GM21723 (cell line): ENCODE measurements at regions not wholly inside any gene's neighbourhood (a gene's known extent, or its start where the extent isn't known, plus 50 kb on each side); places are given as distances from the start of the nearest gene placed in this dataset.
"Not testable (repeated sequence)": the region's sequence is repeated elsewhere in the genome, so short reads cannot be mapped to it uniquely, and the experiment has no call there.

Experiments
- ATAC-seq: cut with Tn5 transposase; IDR thresholded peaks from one replicate; pipeline ENCODE4 v1.9.1; 2021; ENCODE audit warnings: mild to moderate bottlenecking, moderate library complexity; ENCODE audit not compliant: unreplicated experiment

DNA sequence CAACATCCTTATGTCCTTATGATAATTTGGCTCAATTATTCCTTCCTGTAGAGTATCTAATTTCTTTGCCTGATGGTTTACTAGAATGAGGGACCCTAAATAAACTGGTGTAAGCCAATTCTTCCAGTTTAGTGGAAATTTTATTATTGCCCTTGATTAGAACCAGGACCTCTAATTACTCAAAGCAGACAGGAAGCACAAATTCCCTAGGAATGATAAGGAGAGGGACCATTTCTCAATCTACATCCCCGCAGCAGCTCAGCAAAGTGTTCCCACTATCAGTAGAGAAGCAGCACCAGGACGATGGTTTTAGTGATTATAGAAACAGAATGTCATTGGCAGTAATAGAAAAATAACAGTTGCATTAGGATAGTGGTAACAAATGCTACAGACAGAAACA, 97.1 kb downstream of the PLPPR4 start:
- ATAC-seq = no peak

GRCh38 chr1:99363531-99363930, 99.2 kb downstream of the PLPPR4 start:
- no peak for ATAC-seq

DNA sequence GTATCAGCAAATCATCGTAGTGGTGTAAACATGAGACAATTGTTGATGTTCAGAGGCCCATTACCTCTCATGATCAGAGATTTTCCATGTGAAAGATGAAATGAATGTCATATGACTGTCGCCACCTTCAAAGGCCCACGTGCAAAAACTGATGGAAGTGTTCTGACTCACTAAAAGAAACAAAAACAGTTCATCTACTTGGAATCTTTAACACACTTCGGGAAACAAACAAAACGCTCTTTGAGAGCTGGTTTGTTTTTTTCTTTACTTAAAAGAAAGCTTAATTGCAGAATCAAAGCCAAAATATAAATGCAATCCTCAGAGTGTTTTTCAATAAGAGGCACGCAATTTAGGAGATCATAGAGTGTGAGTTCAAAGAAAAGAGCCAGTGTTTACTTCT, 100.8 kb downstream of the PLPPR4 start:
- ATAC-seq = no peak

GRCh38 chr1:99365545-99365944, 101.3 kb downstream of the PLPPR4 start:
- ATAC-seq = no peak

- no peak for ATAC-seq
Measured at GRCh38 chr1:99369154-99369553, 104.9 kb downstream of the PLPPR4 start.

- ATAC-seq = no peak
Measured at GRCh38 chr1:99370476-99370875, 106.2 kb downstream of the PLPPR4 start.

DNA sequence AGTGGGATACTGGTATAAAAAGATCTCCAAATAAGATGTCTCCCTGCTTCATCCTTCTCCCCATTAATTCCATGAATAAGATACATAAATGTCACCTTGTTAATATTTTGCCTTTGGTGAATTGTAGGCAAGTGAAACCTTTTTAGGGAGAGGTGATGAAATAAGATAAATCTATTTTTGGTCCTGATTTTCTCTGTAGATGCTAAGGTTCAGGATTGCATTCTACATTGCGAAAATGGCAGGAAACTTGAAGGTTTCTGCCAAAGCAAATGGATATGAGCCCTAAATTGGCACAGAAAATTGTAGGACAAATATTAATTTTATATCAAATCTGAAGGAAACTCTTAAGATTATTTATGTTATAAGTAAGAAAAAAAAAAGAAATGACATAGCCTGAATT, 107.1 kb downstream of the PLPPR4 start:
- ATAC-seq = no peak

DNA sequence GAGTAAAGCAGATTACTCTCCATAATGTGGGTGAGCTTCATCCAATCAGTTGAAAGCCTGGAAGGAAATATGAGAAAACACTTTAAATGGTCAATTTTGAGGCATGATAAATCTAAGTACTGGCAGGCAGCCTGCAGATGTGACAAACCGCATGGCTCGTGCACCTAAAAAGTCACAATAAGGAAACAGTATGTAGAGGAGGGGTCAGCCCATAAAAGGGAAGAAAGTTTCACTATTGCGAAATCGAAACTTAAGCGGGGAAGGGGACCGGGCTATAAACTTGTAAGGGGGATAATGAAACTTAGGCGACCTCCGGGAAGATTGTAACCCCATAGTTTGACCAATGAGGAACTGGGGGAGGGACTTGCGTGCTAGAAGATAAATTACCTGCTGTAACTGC, 109.8 kb downstream of the PLPPR4 start:
- ATAC-seq = no peak

DNA sequence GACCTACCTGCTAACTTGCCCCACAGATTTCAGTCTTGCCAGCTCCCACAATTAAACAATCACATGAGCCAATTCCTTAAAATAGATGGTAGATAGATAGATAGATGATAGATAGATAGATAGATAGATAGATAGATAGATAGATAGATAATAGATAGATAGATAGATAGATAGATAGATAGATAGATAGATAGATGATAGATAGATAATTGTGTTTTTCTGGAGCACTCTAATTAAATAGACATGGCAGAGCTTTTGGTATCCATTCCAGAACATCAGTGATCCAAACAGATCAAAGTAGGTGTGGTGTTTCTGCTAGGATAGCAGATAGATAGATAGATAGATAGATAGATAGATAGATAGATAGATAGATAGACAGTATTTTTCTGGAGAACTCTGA, 110.4 kb downstream of the PLPPR4 start:
- not testable (repeated sequence) for ATAC-seq

DNA sequence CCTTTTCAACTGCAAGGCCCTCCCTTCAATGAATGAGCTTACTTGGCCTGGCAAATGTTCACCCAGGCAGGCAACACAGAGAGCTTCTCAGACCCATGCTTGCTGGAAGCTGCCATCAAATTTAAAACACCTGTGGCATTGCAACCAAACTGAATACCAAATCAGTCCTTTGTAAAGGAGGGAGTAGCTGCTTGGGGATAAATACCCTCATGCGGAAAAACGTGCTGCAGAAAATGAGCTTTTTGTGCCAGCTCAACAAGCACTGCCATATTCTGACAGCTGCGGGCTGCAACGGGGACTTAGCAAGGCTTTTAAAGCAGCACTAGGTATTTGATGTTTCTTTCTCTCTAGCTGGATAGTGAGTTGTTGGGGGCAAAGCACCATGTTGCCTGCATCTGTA, 119.7 kb downstream of the PLPPR4 start:
- no peak for ATAC-seq

GRCh38 chr1:99385852-99386251, 121.6 kb downstream of the PLPPR4 start:
- no peak for ATAC-seq

- no peak for ATAC-seq
Measured at GRCh38 chr1:99396389-99396788, 132.1 kb downstream of the PLPPR4 start.

DNA sequence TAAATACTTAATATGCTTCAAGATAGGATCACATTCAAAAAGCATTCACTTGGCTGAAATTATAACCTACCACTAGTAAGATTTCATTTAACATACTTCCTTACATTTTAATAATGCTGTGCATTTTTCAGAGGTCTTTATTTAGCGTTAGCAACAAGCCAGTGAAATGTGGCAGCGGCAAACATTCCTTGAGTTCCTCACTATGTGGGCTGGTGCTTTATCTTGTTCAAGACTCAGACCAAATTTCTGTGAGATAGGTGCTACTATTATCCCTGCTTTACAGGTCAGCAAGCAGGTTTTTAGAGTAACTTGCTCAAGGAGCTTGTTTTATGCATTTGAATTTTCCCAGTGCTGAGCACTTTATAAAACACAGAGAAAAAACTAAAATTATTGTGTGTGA, 132.7 kb downstream of the PLPPR4 start:
- ATAC-seq = no peak

GRCh38 chr1:99397863-99398262, 133.6 kb downstream of the PLPPR4 start:
- ATAC-seq = no peak

DNA sequence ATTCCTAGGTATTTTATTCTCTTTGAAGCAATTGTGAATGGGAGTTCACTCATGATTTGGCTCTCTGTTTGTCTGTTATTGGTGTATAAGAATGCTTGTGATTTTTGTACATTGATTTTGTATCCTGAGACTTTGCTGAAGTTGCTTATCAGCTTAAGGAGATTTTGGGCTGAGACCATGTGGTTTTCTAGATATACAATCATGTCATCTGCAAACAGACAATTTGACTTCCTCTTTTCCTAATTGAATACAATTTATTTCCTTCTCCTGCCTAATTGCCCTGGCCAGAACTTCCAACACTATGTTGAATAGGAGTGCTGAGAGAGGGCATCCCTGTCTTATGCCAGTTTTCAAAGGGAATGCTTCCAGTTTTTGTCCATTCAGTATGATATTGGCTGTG, 137.3 kb downstream of the PLPPR4 start:
- ATAC-seq = not testable (repeated sequence)

- ATAC-seq = not testable (repeated sequence)
Measured at GRCh38 chr1:99404399-99404798, 140.1 kb downstream of the PLPPR4 start.

DNA sequence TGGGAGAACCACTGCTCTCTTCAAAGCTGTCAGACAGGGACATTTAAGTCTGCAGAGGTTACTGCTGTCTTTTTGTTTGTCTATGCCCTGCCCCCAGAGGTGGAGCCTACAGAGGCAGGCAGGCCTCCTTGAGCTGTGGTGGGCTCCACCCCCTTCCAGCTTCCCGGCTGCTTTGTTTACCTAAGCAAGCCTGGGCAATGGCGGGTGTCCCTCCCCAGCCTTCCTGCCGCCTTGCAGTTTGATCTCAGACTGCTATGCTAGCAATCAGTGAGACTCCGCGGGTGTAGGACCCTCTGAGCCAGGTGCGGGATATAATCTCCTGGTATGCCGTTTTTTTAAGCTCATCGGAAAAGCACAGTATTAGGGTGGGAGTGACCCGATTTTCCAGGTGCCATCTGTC, 141.0 kb downstream of the PLPPR4 start:
- not testable (repeated sequence) for ATAC-seq

DNA sequence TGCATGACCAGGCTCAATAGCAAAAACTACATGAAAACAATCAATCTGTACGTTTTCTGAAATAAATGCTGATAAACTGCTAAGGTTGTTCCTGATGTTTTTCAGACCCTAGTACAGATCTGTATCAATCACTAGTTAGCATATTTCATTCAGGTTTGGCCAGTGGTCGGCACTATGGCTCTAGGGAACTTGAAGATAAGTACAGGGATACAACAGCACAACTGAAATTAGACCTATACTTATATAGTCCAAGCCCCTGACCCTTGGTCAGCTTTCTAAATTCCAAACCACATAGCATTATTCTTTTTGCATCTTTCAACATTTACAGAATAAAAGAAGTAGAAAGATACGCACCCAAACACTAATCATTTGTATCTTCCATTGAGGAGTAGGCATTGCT, 142.7 kb downstream of the PLPPR4 start:
- ATAC-seq = no peak

DNA sequence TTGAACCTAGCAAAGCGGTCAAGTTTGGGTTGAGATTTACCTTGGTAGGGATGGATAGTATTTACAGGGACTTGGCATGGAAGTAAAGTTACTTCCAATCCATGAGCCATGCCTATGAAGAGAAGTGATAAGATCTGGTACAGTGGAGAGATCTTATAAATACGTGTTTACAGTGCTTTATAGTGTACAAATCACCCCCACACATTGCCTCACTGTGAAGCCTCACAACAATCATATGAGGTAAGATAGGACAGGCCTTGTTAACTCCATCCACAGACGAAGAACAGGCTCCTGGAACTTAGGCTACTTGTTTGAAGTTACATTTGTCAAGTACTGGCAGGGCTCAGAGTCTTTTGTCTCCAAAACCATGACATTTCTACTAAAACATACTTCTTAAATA, 159.8 kb downstream of the PLPPR4 start:
- ATAC-seq = no peak

DNA sequence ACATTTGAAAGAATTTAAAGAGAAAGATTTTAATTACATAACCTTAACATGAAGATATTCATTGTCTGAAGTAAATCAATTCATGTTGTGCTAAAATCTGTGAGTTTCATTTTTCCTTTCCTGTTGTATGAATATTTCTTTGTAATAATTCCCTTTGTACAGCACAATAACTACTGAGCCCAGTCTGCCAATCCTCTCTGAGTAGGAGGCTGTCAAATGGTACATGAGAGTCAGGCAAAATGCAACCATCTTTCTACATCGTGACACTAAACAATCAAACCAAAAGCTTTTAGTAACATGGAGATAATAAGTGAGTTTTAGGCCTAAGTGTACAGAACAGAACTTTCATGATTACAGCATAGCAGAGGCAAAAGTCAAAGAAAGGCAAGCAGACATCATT, 165.5 kb downstream of the PLPPR4 start:
- no peak for ATAC-seq

DNA sequence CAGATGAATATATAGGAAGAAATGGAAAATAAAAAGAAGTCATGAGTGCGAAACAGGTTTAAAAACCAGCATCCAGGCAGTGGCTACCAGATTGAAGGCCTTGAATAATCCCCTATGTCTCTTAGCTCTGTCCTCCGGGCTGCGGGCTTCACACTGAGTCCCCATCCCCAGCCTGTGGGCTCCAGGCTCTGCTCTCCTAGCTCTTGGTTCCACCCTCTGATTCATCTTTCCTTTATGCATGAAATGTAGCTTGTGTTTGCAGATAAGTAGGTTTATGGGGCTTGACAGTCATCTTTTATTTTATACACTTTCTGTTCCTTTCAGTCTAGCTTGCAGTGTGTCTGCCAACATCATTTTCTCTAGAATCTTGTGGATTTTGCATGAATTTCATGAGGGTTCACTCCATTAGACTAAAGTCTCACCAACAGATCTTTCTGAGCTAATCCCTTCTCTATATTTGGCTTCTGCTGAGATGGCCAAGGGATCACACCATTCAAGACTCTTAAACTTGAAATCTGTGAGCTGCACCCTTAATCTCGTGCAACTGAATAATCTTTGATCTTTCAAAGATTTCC, 174.5 kb downstream of the PLPPR4 start:
- no peak for ATAC-seq

- ATAC-seq = no peak
Measured at GRCh38 chr1:99439433-99440075, 175.3 kb downstream of the PLPPR4 start.
